GM12875 (cell line): ENCODE measurements at regions not wholly inside any gene's neighbourhood (a gene's known extent, or its start where the extent isn't known, plus 50 kb on each side); places are given as distances from the start of the nearest gene placed in this dataset.

ENCODE experiments used
- H3K4me3 ChIP-seq: one replicate; pipeline ENCODE4 v1.5.1; 2011; ENCODE audit warnings: low read depth, low read length, control low read depth
- TF ChIP-seq, protein P1 (sequence below): IDR thresholded peaks from 2 replicates; pipeline ENCODE4 v1.5.1; 2011; ENCODE audit warnings: low read depth, mild to moderate bottlenecking, control low read depth, inconsistent platforms, low read length, moderate library complexity, borderline replicate concordance; ENCODE audit not compliant: insufficient read depth

DNA sequence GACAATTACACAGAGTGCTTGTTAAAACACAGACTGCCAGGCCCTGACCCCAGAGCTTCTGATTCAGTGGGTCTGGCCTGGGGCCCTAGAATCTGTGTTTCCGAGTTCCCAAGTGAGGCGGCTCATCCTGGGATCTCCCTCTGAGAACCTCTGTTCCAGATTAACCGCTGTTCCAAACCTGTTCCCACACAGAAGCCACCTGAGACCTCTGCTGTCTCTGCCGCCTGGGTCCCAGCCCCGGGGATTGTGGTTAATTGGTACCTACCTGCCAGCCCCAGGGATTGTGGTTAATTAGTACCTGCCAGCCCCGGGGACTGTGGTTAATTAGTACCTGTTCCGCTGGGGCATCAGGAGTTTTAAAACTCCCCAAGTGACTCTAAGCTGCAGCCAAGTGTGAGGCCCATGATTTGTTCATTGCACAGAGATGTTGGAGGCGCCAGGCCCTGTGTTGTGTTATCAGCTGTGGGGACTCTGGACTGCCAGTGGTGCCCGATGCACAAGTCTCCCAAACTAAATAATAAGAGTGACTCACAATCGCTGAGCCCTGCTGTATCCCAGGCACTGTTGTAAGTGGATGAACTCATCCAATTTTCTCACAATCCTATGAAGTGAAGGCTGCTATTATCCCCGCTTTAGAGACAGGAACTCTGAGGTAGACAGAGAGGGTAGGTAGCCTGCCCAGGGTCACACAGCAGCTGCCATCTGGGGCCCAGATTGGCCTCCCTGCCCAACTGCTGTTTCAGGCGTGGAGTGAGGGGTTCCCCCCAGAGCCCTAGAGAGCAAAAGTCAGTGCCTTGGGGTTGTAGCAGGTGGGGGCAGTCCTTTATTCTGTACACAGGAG is 219.7 kb downstream of the IRF8 start:
- no peak overlapping the region for H3K4me3 ChIP-seq
- TF ChIP-seq, protein P1, sequence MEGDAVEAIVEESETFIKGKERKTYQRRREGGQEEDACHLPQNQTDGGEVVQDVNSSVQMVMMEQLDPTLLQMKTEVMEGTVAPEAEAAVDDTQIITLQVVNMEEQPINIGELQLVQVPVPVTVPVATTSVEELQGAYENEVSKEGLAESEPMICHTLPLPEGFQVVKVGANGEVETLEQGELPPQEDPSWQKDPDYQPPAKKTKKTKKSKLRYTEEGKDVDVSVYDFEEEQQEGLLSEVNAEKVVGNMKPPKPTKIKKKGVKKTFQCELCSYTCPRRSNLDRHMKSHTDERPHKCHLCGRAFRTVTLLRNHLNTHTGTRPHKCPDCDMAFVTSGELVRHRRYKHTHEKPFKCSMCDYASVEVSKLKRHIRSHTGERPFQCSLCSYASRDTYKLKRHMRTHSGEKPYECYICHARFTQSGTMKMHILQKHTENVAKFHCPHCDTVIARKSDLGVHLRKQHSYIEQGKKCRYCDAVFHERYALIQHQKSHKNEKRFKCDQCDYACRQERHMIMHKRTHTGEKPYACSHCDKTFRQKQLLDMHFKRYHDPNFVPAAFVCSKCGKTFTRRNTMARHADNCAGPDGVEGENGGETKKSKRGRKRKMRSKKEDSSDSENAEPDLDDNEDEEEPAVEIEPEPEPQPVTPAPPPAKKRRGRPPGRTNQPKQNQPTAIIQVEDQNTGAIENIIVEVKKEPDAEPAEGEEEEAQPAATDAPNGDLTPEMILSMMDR = no peak

DNA sequence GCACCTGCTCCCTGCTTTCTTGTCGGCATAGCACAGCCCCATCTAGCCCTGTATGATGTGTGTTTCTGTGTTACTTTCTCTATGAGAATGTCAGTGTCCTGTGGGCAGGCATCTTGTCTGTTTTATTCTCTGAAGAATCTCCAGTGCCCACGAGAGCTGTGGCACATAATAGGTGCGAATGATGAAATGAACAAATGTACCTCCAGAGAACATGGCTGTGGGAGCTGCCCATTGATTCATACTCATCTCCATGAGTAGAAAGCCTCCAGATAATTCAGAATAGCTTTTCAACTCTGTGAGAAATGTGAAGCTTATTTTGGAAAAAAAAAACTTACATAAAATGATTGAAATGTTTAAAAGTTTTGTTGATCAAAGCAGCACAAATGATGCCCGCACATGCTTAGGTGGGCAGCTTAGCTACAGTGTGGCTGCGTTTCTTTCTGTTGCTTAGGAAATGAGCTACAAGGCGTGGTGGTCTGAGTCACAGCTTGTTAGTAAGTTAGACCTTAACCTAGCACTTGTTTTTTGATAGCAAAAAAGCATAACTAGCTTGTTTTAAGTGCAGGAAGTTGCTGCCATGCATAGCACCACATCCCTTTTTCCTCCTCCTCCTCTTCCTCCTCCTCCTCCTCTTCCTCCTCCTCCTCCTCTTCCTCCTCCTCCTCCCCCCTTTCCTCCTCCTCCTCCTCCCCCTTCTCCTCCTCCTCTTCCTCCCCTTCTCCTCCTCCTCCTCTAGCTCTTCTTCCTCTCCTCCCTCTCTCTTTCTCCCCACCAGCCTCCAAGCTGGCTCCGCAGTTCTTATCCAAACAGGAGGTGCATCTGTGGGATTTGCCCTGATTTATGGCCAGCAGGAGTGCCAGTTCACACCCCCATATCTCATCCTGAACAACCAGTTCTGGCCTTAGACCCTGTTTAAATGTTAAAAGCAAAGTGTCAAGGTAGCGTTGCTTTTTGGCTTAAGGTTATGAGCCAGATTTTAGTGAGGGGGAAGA is 221.5 kb downstream of the IRF8 start:
- TF ChIP-seq, protein P1 = no peak
- no peak overlapping the region for H3K4me3 ChIP-seq

GRCh38 chr16:86121374-86122010 is 222.5 kb downstream of the IRF8 start:
- H3K4me3 ChIP-seq = no peak overlapping the region
- TF ChIP-seq, protein P1 = no peak

DNA sequence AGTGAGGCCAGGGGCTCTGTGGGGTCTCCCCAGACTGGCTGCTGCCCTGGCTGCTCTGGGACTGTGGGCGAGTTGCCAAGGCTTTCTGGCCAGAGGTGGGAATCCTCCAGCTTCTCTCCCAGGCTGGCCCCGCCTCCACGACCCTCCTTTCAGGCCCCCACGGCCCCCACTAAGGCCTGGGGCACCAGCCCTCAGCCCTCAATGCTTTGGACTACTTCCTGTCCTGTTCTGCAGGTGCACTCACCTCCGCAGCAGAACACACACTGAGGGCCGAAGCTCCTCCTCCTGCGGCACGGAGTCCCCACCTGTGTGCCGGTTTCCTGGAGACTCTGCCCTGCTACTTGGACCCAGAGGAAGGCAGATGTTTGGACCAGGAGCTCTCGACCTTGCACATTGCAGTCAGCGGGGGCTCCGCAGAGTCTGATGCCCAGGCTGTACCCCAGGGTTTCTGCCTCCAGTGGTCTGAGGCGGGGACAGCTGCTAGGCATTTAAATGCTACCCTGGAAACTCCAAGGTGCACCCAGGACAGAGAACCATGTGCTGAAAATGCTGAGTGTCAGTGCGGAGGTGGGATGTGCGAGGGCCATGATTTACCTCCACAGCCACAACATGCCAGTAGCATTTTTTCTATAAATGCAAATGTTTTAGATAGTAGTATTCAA is 223.8 kb downstream of the IRF8 start:
- no peak overlapping the region for H3K4me3 ChIP-seq
- TF ChIP-seq, protein P1 = no peak

- TF ChIP-seq, protein P1 = no peak
- H3K4me3 ChIP-seq = no peak overlapping the region
Measured at GRCh38 chr16:86124321-86124720, 225.4 kb downstream of the IRF8 start.

- no peak overlapping the region for H3K4me3 ChIP-seq
- TF ChIP-seq, protein P1 = no peak
Measured at GRCh38 chr16:86126891-86127290, 227.9 kb downstream of the IRF8 start.
